SHP77 (cell line): ENCODE measurements at regions not wholly inside any gene's neighbourhood (a gene's known extent, or its start where the extent isn't known, plus 50 kb on each side); places are given as distances from the start of the nearest gene placed in this dataset.
"Not testable (repeated sequence)": the region's sequence is repeated elsewhere in the genome, so short reads cannot be mapped to it uniquely, and the experiment has no call there.

Experiments
- DNase-seq, 2 experiments: peaks; one replicate each; lab custom pipeline; 2025; lab: John Stamatoyannopoulos, UW

DNA sequence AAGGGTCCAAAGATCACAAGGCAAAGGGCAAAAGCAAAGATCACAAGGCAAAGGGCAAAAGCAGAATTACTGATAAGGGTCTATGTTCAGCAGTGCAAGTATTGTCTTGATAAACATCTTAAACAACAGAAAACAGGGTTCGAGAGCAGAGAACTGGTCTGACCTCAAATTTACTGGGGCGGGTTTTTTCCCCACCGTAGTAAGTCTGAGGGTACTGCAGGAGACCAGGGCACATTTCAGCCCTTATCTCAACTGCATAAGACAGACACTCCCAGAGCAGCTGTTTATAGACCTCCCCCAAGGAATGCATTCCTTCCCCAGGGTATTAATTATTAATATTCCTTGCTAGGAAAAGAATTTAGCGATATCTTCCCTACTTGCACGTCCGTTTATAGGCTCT lies 61.3 kb downstream of the ZNF860 start:
- not testable (repeated sequence) for DNase-seq

DNA sequence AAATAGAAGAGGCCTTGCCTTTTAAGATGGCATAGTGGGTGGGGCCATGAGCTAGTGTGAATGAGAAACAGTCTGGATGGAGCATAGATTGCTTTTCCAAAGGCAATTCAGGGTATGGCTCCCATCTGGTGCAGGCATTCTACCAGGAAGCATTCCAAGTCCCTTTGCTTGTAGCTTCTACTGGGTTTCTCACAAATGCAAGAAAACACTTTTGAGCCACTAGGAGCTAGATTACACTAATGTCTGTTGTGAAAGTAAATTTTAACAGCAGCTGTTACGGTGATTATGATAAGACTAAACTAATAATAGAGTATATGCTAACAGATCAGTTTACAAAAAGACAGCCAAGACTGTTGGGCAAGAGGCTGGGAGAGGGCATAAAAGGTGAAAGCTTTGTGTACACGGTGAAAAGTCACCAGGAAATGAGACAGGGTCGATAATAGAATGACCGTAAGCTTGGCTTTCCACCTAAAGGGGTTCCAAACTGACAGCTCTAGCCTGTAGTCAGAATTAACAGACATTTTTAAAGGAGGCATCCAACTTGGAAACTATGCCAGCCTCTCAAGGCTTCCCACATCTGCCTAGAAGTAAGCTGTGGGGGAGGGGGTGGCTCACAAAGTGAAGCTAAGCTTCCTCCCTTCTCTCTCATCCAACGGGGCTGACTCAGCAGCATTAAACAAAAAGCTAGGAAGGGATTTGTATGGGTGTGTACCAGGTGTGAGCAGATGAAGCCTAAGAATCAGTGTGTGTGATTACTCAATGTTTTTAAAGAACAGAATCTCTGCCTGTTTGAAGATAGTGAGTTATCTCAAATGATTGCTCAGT lies 61.1 kb upstream of the GPD1L start:
- peak; percentile 11 to 34 for DNase-seq

DNA sequence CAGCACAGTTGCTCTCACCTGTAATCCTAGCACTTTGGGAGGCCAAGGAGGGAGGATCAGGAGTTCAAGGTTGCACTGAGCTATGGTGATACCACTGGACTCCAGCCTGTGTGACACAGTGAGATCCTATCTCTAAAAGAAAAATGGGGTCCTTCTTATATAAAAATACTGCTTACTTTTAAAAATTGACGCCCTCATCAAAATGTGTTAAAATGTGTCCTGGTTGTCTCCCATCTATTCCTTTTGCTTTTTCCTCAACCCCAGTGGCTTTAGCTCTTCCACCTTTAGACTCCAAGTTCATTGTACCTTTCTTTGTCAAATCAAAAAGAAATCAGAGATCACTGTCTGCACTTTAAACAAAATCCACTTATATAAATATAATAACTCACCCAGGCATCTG lies 60.3 kb upstream of the GPD1L start:
- no peak for DNase-seq

DNA sequence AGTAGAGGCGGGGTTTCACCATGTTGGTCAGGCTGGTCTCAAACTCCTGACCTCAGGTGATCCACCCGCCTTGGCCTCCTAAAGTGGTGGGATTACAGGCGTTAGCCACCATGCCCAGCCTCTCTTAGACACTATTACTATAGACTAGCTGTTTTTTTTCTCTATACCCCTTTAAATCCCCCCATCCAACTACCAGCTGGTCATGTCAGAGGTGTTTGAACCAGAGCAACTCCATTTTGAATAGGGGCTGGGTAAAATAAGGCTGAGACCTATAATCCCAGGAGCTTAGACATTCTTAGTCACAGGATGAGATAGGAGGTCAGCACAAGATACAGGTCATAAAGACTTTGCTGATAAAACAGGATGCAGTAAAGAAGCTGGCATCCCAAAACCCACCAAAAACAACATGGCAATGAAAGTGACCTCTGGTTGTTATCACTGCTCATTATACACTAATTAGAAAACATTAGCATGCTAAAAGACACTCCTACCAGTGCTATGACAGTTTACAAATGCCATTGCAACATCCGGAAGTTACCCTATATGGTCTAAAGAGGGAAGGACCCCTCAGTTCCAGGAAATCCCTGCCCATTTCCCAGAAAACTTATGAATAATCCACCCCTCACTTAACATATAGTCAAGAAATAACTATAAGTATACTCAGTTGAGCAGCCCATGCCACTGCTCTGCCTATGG lies 57.8 kb upstream of the GPD1L start:
- DNase-seq = no peak

DNA sequence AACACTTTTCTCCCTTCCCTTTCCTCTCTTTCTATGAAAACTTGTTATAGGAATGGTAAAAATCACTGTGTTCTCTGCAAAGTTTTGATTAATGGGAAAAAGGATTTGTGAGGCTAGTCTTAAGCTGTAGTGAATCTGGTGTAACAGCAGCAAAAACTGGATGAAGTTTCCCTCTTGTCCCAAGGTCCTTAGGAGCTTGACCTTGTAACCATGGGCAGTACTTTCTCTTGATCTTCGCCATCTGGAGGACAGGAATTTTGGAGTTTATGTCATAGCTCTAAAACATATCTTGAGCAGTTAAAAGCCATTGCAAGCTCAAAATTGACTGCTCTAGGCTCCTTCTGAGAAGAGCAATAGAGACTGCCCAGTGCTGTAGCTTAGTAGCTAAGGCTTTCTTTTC lies 56.5 kb upstream of the GPD1L start:
- no peak for DNase-seq

DNA sequence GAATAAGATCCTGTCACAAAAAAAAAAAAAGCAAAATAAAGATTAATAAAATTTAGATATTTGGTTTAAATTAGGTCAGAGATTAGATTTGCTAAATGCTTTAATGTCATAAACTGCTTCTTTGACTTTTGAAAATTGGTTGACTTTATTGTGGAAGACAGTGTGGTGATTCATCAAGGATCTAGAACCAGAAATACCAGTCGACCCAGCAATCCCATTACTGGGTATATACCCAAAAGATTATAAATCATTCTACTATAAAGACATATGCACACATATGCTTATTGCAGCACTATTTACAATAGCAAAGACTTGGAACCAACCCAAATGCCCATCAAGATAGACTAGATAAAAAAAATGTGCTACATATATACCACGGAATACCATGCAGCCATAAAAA lies 54.2 kb upstream of the GPD1L start:
- DNase-seq = not testable (repeated sequence)

DNA sequence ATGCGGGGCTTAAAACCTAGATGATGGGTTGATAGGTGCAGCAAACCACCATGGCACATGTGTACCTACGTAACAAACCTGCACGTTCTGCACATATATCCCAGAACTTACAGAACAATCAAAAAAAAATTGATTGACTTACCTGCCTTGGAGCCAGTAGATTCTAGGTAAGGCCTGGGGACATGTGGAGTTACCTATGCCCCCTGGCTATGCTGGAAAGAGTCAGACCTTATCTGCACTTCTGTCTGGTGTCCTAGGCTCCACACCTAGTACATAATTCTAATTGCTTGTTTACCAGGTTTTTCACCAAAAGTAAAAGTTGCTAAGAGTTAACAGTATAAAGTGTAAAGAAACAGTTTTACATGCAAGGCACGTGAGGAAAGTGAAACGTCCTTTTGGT lies 53.6 kb upstream of the GPD1L start:
- not testable (repeated sequence) for DNase-seq

DNA sequence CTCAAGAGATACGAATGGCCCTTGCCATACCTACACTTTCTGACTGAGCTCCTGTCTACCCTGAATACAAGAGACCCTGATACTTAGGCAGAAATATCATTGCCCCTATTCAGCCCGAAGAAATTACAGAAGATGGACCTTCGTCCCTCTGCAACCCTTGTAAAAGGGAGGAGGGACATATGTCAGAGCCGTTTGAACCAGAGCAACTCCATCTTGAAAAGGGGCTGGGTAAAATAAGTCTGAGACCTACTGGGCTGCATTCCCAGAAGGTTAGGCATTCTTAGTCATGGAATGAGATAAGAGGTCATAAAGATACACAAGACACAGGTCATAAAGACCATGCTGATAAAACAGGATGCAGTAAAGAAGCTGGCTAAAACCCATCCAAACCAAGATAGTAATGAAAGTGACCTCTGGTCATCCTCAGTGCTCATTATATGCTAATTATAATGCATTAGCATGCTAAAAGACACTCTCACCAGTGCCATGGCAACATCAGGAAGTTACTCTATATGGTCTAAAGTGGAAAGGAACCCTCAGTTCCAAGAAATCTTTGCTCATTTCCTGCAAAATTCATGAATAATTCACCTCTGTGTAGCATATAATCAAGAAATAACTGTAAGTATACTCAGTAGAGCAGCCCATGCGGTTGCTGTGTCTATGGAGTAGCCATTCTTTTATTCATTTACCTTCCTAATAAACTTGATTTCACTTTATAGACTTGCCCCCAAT lies 49.7 kb upstream of the GPD1L start:
- no peak for DNase-seq
